ENCODE measurements at regions not wholly inside any gene's neighbourhood (a gene's known extent, or its start where the extent isn't known, plus 50 kb on each side); places are given as distances from the start of the nearest gene placed in this dataset.

DNA sequence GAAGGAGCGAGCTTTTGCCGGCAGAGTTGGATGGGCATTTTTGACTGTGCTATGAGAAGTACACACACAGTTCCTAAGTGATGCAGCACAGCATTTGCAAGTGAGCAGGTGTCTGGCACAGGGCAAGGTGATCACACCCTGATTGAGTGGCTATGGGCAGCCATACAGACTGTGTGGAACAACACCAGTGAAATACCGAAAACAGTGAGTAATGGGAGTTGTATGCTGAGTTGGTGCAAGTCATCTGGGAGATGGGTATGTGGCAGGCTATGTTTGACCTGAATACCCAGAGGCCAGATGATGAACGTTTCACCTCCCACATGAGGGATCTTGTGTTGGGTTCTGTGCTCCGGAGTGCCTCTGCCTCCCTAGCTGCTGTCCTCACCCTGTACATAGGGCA, 53.5 kb upstream of the TIPARP start:
- DNase-seq (ENCODE audit: low spot score): no peak

- peak; percentile 62 for DNase-seq (ENCODE audit: low spot score)
Observed at GRCh38 chr3:156620260-156620659, 54.1 kb upstream of the TIPARP start.

GRCh38 chr3:156619376-156619775, 55.0 kb upstream of the TIPARP start:
- DNase-seq (ENCODE audit: low spot score): no peak

GRCh38 chr3:156617781-156618180, 56.6 kb upstream of the TIPARP start:
- DNase-seq (ENCODE audit: low spot score): no peak

GRCh38 chr3:156617145-156617544, 57.2 kb upstream of the TIPARP start:
- no peak for DNase-seq (ENCODE audit: low spot score)

- no peak for DNase-seq (ENCODE audit: low spot score)
Observed at GRCh38 chr3:156615592-156616173, 58.7 kb upstream of the TIPARP start.

GRCh38 chr3:156614642-156615511, 59.5 kb upstream of the TIPARP start:
- no peak for DNase-seq (ENCODE audit: low spot score)

GRCh38 chr3:156612903-156613302, 58.0 kb upstream of the SSR3 start:
- no peak for DNase-seq (ENCODE audit: low spot score)

- no peak for DNase-seq (ENCODE audit: low spot score)
Observed at GRCh38 chr3:156611870-156612494, 57.1 kb upstream of the SSR3 start.

- no peak for DNase-seq (ENCODE audit: low spot score)
Observed at GRCh38 chr3:156610154-156610553, 55.2 kb upstream of the SSR3 start.

DNA sequence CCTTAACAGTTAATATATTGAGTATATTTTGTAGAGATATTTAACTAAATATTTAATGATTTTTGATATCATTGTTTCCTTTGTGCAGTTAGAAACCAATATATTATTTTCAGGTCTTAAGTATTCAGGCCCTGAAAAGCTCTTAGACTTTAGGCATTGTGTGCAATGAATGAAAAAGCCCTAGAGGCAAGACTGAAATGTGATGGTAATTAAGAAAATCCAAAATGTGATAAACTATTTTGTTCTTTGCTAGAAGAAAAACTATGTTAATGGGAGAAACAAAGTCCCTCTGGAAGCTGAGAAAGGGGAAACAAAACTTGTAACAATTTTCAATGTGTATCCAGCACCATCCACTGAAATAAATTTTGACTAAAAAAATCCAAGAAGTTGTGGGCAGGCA, 54.6 kb upstream of the SSR3 start:
- no peak for DNase-seq (ENCODE audit: low spot score)

DNA sequence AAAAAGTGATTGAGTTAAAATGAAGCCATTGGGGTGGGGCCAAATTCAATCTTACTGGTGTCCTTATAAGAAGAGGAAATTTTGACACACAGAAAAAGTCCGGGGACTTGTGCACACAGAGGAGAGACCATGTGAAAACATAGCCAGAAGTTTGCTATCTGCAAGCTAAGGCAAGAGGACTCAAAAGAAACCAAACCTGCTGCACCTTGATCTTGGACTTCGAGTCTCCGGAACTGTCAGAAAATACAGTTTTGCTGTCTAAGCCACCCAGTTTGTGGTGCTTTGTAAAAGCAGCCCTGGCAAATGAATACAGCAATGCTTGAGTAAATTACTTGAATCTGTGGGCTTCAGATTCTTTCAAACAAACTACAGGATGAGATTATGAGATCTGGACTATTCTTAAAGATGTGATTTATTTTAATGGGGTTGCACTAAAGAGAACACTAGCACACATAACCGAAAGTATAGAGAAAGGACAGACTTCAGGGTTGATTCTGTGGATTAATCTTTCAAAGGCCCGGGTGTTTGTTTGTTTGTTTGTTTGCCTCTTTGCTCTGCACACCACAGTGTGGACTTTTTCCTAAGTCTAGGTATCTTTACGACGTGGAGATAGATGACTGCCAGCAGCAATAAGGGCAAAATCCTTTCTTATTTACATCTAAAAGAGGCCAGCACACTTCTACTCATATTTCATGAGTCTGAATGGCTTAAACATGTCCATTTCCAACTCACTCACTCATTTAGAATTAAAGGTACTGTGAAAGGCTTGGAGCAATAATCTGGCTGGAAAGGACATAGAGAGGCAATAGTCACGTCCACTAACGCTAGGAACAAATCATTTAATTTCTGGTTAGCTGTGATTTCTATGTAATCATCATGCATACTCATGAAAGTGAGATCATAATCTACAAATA, 53.9 kb upstream of the SSR3 start:
- no peak for DNase-seq (ENCODE audit: low spot score)

- no peak for DNase-seq (ENCODE audit: low spot score)
Observed at GRCh38 chr3:156606729-156607128, 51.8 kb upstream of the SSR3 start.

GRCh38 chr3:156605686-156606605, 51.0 kb upstream of the SSR3 start:
- DNase-seq (ENCODE audit: low spot score): peak; percentile 59

DNA sequence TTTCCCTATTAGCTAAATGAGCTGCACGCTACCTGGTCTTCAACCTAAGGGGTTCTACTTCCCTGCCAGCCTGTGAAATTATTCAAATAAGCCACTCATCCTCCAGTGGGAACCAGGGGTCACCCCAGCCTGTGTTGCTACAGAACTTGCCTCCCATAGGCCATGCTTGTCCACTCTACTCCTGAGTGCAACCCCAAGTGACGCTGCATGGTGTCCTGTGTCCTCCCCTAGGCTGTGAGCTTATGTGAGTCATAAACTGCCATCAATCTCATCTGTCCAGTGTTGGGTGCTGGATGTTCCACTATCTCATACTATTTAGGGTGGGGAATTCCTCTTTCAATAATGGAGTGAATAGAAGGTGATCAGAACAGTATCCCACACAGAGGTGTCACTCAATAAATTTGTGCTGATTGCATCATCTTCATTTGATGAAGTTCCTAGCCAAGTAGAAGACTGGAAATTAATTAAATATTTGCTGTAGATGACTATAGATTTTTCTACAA, 49.8 kb upstream of the SSR3 start:
- no peak for DNase-seq (ENCODE audit: low spot score)

All from ureter (tissue), 1 donor.